AG08395 (cell line): ENCODE measurements at regions not wholly inside any gene's neighbourhood (a gene's known extent, or its start where the extent isn't known, plus 50 kb on each side); places are given as distances from the start of the nearest gene placed in this dataset.
A peak's percentile ranks its signal among the peaks of the same experiment; 100 is the strongest.

ENCODE experiments used
- DNase-seq: peaks from one replicate; pipeline ENCODE4 v3.0.0; 2012; ENCODE audit warnings: mixed read lengths, low spot score

DNA sequence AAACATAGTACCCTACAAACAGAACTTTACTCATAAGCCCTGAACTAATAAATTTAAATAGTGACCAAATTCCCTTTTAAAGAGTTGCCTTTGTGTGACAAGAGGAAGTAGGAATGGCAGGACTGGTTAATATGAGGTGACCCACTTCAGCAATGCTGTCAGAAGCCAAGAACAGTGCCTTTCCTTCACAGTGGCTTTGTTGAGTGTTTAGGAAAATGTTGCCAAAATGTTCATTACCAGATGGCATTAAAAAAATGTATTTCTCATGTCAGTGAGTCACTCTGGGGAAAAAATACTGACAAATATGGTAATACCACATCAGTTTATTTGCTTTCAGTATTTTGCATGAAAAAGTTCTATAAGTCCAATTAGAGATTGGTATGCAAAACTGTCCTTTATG lies 103.3 kb downstream of the DIRAS2 start:
- DNase-seq, result no peak

DNA sequence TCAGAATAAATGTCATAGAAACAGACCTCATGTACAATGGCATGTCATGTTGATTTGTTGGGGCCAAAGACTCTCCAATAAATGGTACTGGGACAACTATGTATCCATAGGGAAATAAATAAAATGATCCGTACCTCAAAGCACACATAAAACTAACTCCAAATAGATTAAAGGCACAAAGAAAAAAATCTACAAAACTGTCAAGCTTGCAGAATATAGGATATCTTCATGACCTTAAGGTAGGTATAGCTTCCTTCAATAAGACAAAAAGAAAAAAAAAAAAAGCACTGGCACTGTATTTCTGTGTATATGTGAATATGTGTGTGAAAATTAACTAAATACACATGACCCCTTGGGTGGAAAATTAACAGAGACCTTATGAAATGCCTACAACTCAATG lies 101.9 kb downstream of the DIRAS2 start:
- DNase-seq, result no peak

DNA sequence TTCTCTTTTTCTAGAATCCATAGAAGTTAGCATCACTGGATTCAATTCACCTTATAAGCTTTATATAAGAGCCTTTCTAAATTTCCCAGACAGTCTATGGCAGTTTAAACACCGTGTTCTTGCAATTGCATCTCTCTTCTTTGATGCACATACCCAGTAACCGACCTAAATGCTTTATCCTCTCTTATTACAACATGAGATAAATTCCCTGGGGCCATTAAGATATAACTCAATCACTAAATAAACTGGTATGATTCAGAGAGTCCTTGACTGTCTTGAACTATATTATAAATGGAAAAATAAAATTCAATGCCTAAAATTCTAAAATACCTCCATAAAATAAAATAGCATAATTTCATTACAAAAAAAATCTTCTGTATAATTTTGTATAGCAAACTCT lies 98.1 kb downstream of the DIRAS2 start:
- DNase-seq, result no peak

GRCh38 chr9:90546200-90546599 lies 96.4 kb downstream of the DIRAS2 start:
- DNase-seq, result peak; percentile 38

DNA sequence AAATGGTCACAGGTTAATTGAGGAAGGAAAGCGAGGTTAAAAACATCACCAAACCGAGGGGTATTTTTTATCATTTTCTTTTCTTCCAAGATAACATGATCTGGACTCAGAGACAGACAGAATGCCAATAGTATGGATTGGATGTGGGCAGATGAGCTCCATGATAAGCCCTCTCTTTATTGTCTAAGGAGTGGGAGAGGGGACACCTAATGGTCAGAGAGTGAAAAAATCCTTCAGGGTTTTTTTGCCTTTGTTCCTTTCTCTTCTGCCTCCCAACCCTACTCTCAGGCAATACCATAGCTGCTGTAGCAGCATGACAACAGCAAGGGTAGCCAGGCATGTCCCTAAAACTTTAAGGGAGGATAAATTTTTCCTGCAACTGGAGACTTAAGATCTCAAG lies 94.7 kb downstream of the DIRAS2 start:
- no peak for DNase-seq

DNA sequence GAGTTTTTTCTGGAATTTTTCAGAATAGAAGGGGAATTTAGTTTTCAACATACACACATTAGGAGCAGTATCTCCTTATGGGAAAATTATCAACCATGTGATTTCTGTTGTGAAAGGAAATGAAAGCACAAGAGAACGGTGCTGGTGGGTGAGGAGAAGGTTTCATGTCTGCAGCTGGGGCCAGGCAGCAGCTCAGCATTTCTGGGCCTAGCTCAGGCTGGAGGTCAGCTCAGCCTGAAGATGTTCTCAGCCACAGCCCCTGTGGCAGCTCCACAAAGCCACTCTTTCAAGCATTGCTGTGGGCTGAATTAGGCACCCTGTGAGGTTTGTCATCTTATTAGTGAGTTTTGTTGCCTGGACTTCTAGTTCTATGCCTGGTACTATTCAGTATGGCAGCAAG lies 90.3 kb downstream of the DIRAS2 start:
- DNase-seq, result no peak

DNA sequence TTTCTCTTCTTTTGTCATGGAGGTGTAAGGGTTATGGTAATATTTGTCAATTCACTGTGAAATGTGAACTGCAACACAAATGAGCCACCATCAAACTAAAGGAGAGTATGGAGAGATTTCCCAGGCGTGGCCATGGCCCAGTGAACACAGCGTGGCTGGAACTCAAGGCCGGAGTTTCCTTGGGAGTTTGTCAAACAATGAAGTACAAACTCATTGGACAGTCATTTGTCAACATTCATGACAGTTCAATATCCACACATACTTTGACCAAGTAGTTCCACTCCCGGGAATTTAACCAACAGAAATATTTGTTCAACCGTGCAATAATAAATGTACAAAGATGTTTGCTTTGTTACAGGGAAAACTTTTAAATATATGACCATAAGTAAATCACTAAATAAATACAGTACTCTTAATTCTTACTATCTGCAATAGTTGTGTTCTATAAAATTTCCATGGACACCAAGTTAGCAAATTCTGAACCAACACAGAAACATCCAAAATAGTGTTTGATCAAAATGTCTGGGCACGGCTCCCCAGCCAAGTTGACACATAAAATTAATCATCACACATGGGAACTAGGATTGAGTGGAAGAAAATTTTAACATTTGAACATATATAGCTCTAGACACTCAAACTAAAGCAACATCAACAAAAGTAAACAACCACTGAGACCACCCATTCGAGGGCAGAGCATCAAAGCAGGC lies 87.1 kb downstream of the DIRAS2 start:
- DNase-seq, result no peak

GRCh38 chr9:90556897-90557675 lies 85.5 kb downstream of the DIRAS2 start:
- DNase-seq, result no peak

DNA sequence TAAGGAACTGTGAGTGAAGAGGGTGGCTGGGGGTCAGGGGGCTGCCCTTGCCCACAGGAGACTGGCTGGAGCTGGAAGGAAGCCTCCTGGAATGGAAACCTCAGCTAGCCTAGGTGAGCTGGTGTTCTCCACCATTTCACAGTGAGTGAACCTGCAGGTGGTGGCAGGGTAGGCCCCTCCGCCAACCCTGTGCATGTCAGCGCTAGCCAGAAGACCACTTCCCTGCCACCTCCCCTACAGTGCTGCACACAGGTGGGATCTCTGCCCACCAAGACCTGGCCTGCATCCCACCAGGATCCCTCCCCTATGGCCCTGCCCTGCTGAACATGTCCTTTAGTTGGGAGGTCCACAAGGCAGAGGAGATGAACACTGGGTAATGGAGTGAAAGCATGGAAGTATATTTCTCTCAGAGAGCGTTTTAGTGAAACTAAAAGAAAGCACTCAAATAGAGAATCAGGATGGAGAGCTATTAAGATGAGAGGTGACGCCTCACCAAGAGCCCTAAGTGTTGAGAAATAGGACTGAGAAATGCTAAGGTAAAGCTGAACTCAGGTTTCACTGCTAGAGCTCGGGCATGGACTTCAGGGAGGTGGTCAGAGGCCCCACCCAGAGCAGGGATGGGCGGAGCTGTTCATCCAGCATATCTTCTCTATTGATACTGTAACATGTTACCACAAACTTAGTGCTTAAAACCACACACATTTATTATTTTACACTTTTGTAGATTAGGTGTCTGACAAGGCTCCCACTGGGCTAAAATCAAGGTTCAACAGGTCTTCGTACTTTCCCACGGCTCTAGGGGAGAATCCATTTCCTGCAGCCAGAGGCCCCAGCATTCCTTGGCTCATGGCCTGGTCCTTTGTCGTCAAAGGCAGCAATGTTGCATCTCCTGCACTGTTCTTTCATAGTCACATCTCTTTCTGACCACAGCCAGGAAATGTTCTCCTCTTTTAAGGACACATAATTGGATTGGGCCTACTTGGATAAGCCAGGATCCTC lies 83.2 kb downstream of the DIRAS2 start:
- DNase-seq, result no peak
